Pancreas (tissue), 8 donors: ENCODE measurements at regions not wholly inside any gene's neighbourhood (a gene's known extent, or its start where the extent isn't known, plus 50 kb on each side); places are given as distances from the start of the nearest gene placed in this dataset.

Source experiments
- ATAC-seq, 4 donors: fragments of 200-7000 bp; cut with Tn5 transposase; one replicate each; pipeline versions ENCODE4 v1.8.0 to v1.9.1; 2020; ENCODE audit warnings: mild to moderate bottlenecking in 4 of 4, moderate library complexity in 4 of 4
- DNase-seq, 6 donors: peaks; one replicate each; pipeline ENCODE4 v3.0.0-alpha.2; 2020
- FAIRE-seq: peaks from 2 replicates; lab custom pipeline; 2012; peaks lifted over from hg19 to GRCh38; lab: Jason Lieb, UNC
- H3K27ac ChIP-seq, 4 donors: fragments of 200-600 bp; sonication (generic); 1 replicate in 3 of 4; 2 replicates in 1 of 4; pipeline versions ENCODE4 v1.5.0 to v1.8.0; 2020
- H3K27me3 ChIP-seq, 4 donors: fragments of 200-600 bp; one replicate each; pipeline ENCODE4 v1.8.0; 2021
- H3K36me3 ChIP-seq, 3 donors: fragments of 200-600 bp; sonication (generic) in 1 of 3; one replicate each; pipeline versions ENCODE4 v1.5.0 to v1.8.0; 2020 to 2021
- H3K4me1 ChIP-seq, 3 donors: fragments of 200-600 bp; one replicate each; pipeline ENCODE4 v1.8.0; 2021
- H3K4me3 ChIP-seq, 4 donors: fragments of 200-600 bp; sonication (generic) in 2 of 4; one replicate each; pipeline versions ENCODE4 v1.5.0 to v1.8.0; 2020 to 2021
- H3K9me3 ChIP-seq, 4 donors: fragments of 200-600 bp; one replicate each; pipeline ENCODE4 v1.8.0; 2021
- intact Hi-C, 3 donors: fragments of 100-400 bp; cut with DNase I; formaldehyde crosslinking; loops; one replicate each; pipeline versions ENCODE4 v1.11.1 to v1.14.2; 2022
- TF ChIP-seq, protein P1 (sequence below), 4 donors: fragments of 200-600 bp; sonication (generic) in 3 of 4; IDR thresholded peaks; one replicate each; pipeline versions ENCODE4 v1.5.0 to v1.8.0; 2021; ENCODE audit warnings: antibody characterized with exemption in 4 of 4
- donor health status: DM: no; HTN: no; CAD: no; lungs with moderate emphysema.
- donor health status: DM: no; HTN: no; CAD: no.
- donor health status: control.
- donor health status: control.
- donor health status: DM: yes; HTN: yes; CAD: no.
- donor health status: DM: no; HTN: no; CAD: no.
- donor health status: DM: no; HTN: no; CAD: no.
- donor health status: DM: yes; HTN: yes; CAD: no.

DNA sequence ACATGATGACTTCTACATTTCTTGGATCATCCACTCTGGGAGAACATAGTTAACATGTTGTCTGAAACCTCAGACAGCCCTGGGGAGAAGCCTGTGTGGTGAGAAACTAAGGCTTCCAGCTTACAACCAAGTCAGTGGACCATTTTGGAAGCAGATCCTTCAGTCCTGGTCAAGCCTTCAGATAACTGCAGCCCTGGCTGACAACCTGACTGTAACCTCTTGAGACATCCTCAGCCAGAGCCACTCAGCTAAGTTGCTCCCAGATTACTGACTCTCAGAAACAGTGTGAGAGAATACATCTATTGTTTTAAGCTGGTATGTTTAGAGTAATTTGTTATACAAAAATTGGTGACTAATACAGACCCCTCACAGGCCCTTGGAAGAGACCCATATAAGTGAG, 50.9 kb upstream of the KPNA4 start:
- TF ChIP-seq, protein P1, sequence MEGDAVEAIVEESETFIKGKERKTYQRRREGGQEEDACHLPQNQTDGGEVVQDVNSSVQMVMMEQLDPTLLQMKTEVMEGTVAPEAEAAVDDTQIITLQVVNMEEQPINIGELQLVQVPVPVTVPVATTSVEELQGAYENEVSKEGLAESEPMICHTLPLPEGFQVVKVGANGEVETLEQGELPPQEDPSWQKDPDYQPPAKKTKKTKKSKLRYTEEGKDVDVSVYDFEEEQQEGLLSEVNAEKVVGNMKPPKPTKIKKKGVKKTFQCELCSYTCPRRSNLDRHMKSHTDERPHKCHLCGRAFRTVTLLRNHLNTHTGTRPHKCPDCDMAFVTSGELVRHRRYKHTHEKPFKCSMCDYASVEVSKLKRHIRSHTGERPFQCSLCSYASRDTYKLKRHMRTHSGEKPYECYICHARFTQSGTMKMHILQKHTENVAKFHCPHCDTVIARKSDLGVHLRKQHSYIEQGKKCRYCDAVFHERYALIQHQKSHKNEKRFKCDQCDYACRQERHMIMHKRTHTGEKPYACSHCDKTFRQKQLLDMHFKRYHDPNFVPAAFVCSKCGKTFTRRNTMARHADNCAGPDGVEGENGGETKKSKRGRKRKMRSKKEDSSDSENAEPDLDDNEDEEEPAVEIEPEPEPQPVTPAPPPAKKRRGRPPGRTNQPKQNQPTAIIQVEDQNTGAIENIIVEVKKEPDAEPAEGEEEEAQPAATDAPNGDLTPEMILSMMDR (IDR thresholded peaks at IDR 0.05), result no peak
- FAIRE-seq, result no peak
- no peaks in the 10 kb centered on the region for H3K9me3 ChIP-seq
- no peak overlapping the region for H3K4me3 ChIP-seq
- no peak overlapping the region for H3K27ac ChIP-seq
- DNase-seq, result no peak
- H3K36me3 ChIP-seq, result no peaks in the 10 kb centered on the region
- no peaks in the 10 kb centered on the region for H3K27me3 ChIP-seq
- ATAC-seq, result no peak
- intact Hi-C loops, result no loop called here
- H3K4me1 ChIP-seq, result peaks cover 0 to 8% (median 7%) of the 10 kb centered on the region in 3 donors
